Motor neuron (in vitro differentiated cells): ENCODE measurements at regions not wholly inside any gene's neighbourhood (a gene's known extent, or its start where the extent isn't known, plus 50 kb on each side); places are given as distances from the start of the nearest gene placed in this dataset.

ENCODE experiments used
- ATAC-seq, 8 experiments: fragments of 200-7000 bp; cut with Tn5 transposase; replicated peaks in 6 of 8; 2 replicates each; pipeline ENCODE4 v1.8.0; 2021; ENCODE audit warnings: mild to moderate bottlenecking in 8 of 8, moderate library complexity in 8 of 8
- H3K27ac ChIP-seq, 2 donors: fragments of 250-450 bp; sonication (Bioruptor Pico); 2 replicates each; pipeline ENCODE4 v1.9.0; 2021; ENCODE audit warnings: antibody characterized with exemption in 2 of 2, mild to moderate bottlenecking in 2 of 2, moderate library complexity in 1 of 2
- H3K4me1 ChIP-seq, 2 donors: fragments of 250-450 bp; sonication (Bioruptor Pico); replicated peaks in 1 of 2; 2 replicates each; pipeline ENCODE4 v1.6.1; 2021; ENCODE audit warnings: antibody characterized with exemption in 2 of 2, mild to moderate bottlenecking in 2 of 2, moderate library complexity in 1 of 2
- H3K4me3 ChIP-seq, 5 donors: fragments of 250-450 bp; sonication (Bioruptor Pico); 2 replicates each; pipeline ENCODE4 v1.9.0; 2021; ENCODE audit warnings: antibody characterized with exemption in 5 of 5, mild to moderate bottlenecking in 5 of 5, moderate library complexity in 4 of 5
- WGBS, 10 experiments: fragments of 450-650 bp; shearing (Covaris generic); methylation state at CpG; one replicate each; pipeline ENCODE4 v1.0.0; 2022; 5-methylcytosine and 5-hydroxymethylcytosine counted together
- in situ Hi-C, 9 experiments: fragments of 400-800 bp; cut with MboI; loops; one replicate each; pipeline ENCODE4 v1.15.0; 2021; ENCODE audit warnings: low sequenced_read_pairs in 9 of 9, low pct_unique_long_range_greater_than_20kb in 2 of 9; ENCODE audit not compliant: unreplicated experiment in 9 of 9

GRCh38 chr6:141561154-141561553, 571.6 kb upstream of the GJE1 start:
- no peak overlapping the region for H3K4me3 ChIP-seq
- 54 to 100% (median 84%) methylated on average over 1 to 3 of the region's 3 CpGs for WGBS, 10 experiments
- in situ Hi-C loops, result no loop called here

GRCh38 chr6:141552463-141552862, 580.3 kb upstream of the GJE1 start:
- in situ Hi-C loops, result no loop called here
- no peaks in the 10 kb centered on the region for H3K4me1 ChIP-seq
- H3K27ac ChIP-seq, result no peak overlapping the region
- 86 to 100% (median 94%) methylated on average over 1 of the region's 1 CpG; no CpG with 5 or more reads in 6 of the 10 experiments for WGBS, 10 experiments
- H3K4me3 ChIP-seq, result no peak overlapping the region
- ATAC-seq, result peak in 2 of 8 experiments; percentile 31 to 68

More at GRCh38 chr6:141561154-141561553, 571.6 kb upstream of the GJE1 start:
- ATAC-seq, result peak in 1 of 8 experiments; percentile 43
- Histone ChIP-seq H3K4me1 (peaks cover 12 to 14% of the 10 kb centered on the region in 2 donors), H3K27ac (no peak overlapping the region)

- in situ Hi-C loops, result no loop called here
- Histone ChIP-seq H3K4me3 (no peak overlapping the region), H3K4me1 (no peaks in the 10 kb centered on the region), H3K27ac (no peak overlapping the region)
- no peak for ATAC-seq
- 80 to 100% (median 93%) methylated on average over 1 to 5 of the region's 5 CpGs; no CpG with 5 or more reads in 1 of the 10 experiments for WGBS, 10 experiments
These were observed 580.7 kb upstream of the GJE1 start for GRCh38 chr6:141552031-141552430.

- in situ Hi-C loops, result no loop called here
- 66 to 100% (median 92%) methylated on average over 2 of the region's 2 CpGs for WGBS, 10 experiments
These were observed 581.4 kb upstream of the GJE1 start for GRCh38 chr6:141551318-141551717.

GRCh38 chr6:141550471-141550870, 582.3 kb upstream of the GJE1 start:
- H3K4me3 ChIP-seq, result no peak overlapping the region
- H3K4me1 ChIP-seq, result no peaks in the 10 kb centered on the region
- in situ Hi-C loops, result no loop called here
- ATAC-seq, result no peak
- H3K27ac ChIP-seq, result no peak overlapping the region
- WGBS, 10 experiments, result 83 to 100% (median 96%) methylated on average over 1 of the region's 1 CpG

More at GRCh38 chr6:141551318-141551717, 581.4 kb upstream of the GJE1 start:
- no peak for ATAC-seq
- H3K27ac ChIP-seq, result no peak overlapping the region
- H3K4me3 ChIP-seq, result no peak overlapping the region
- no peaks in the 10 kb centered on the region for H3K4me1 ChIP-seq

- in situ Hi-C loops, result no loop called here
- Histone ChIP-seq H3K4me3 (no peak overlapping the region), H3K4me1 (no peaks in the 10 kb centered on the region), H3K27ac (no peak overlapping the region)
- WGBS, 10 experiments, result 50 to 100% (median 59%) methylated on average over 1 to 2 of the region's 2 CpGs; no CpG with 5 or more reads in 2 of the 10 experiments
- peak in 2 of 8 experiments; percentile 36 to 55 for ATAC-seq
These were observed 583.8 kb upstream of the GJE1 start for GRCh38 chr6:141548966-141549365.

GRCh38 chr6:141541581-141542324, 591.0 kb upstream of the GJE1 start:
- peak in 2 of 8 experiments; percentile 23 to 25 for ATAC-seq
- H3K4me3 ChIP-seq, result no peak overlapping the region
- no peak overlapping the region for H3K27ac ChIP-seq
- in situ Hi-C loops, result no loop called here
- H3K4me1 ChIP-seq, result no peaks in the 10 kb centered on the region
- WGBS, 10 experiments, result 56 to 100% (median 89%) methylated on average over 1 of the region's 1 CpG; no CpG with 5 or more reads in 3 of the 10 experiments

- 60 to 100% (median 77%) methylated on average over 1 to 4 of the region's 4 CpGs for WGBS, 10 experiments
- in situ Hi-C loops, result no loop called here
- H3K4me3 ChIP-seq, result no peak overlapping the region
- peak in 3 of 8 experiments; percentile 45 to 66 (median 60) for ATAC-seq
- no peaks in the 10 kb centered on the region for H3K4me1 ChIP-seq
- no peak overlapping the region for H3K27ac ChIP-seq
These were observed 592.5 kb upstream of the GJE1 start for GRCh38 chr6:141540207-141540606.

GRCh38 chr6:141539617-141540016, 593.1 kb upstream of the GJE1 start:
- Histone ChIP-seq H3K4me1 (no peaks in the 10 kb centered on the region), H3K27ac (no peak overlapping the region), H3K4me3 (no peak overlapping the region)
- in situ Hi-C loops, result no loop called here
- WGBS, 10 experiments, result 57 to 100% (median 88%) methylated on average over 1 of the region's 1 CpG; no CpG with 5 or more reads in 4 of the 10 experiments
- peak in 2 of 8 experiments; percentile 49 to 68 for ATAC-seq

- WGBS, 10 experiments, result 83 to 100% (median 100%) methylated on average over 1 to 2 of the region's 2 CpGs; no CpG with 5 or more reads in 6 of the 10 experiments
- no peak for ATAC-seq
- no peak overlapping the region for H3K4me3 ChIP-seq
- H3K27ac ChIP-seq, result no peak overlapping the region
- no peaks in the 10 kb centered on the region for H3K4me1 ChIP-seq
- in situ Hi-C loops, result no loop called here
These were observed 600.5 kb upstream of the GJE1 start for GRCh38 chr6:141532211-141532610.

GRCh38 chr6:141531040-141531439, 601.7 kb upstream of the GJE1 start:
- in situ Hi-C loops, result no loop called here
- no peak for ATAC-seq
- 17 to 100% methylated on average over 1 to 2 of the region's 5 CpGs; no CpG with 5 or more reads in 8 of the 10 experiments for WGBS, 10 experiments
- no peak overlapping the region for H3K27ac ChIP-seq
- no peak overlapping the region for H3K4me3 ChIP-seq
- H3K4me1 ChIP-seq, result peaks cover 0 to 3% of the 10 kb centered on the region in 2 donors

- Histone ChIP-seq H3K4me3 (no peak overlapping the region), H3K4me1 (peaks cover 0 to 3% of the 10 kb centered on the region in 2 donors), H3K27ac (no peak overlapping the region)
- in situ Hi-C loops, result no loop called here
- WGBS, 10 experiments, result 80 to 100% (median 100%) methylated on average over 1 of the region's 1 CpG; no CpG with 5 or more reads in 3 of the 10 experiments
- ATAC-seq, result no peak
These were observed 604.1 kb upstream of the GJE1 start for GRCh38 chr6:141528596-141528995.

GRCh38 chr6:141526985-141527384, 605.7 kb upstream of the GJE1 start:
- no peak for ATAC-seq
- in situ Hi-C loops, result no loop called here
- Histone ChIP-seq H3K27ac (no peak overlapping the region), H3K4me3 (no peak overlapping the region), H3K4me1 (peaks cover 0 to 3% of the 10 kb centered on the region in 2 donors)
- WGBS, 10 experiments, result 62 to 94% (median 82%) methylated on average over 1 to 6 of the region's 6 CpGs

- in situ Hi-C loops, result no loop called here
- Histone ChIP-seq H3K4me3 (no peak overlapping the region), H3K27ac (no peak overlapping the region), H3K4me1 (no peaks in the 10 kb centered on the region)
- ATAC-seq, result no peak
These were observed 611.3 kb upstream of the GJE1 start for GRCh38 chr6:141521440-141521839.
